Ascending aorta (tissue), 2 donors: ENCODE measurements at regions not wholly inside any gene's neighbourhood (a gene's known extent, or its start where the extent isn't known, plus 50 kb on each side); places are given as distances from the start of the nearest gene placed in this dataset.

ENCODE experiments used
- DNase-seq, 2 donors: peaks; one replicate each; pipeline ENCODE4 v3.0.0-alpha.2; 2019; ENCODE audit warnings: low spot score in 2 of 2
- H3K27ac ChIP-seq, 2 donors: fragments of 200-600 bp; sonication (generic); one replicate each; pipeline ENCODE4 v1.5.1; 2016 to 2017; ENCODE audit warnings: mild to moderate bottlenecking in 1 of 2
- H3K27me3 ChIP-seq: fragments of 200-600 bp; sonication (generic); one replicate; pipeline ENCODE4 v1.5.1; 2017
- H3K36me3 ChIP-seq, 2 donors: fragments of 200-600 bp; sonication (generic); one replicate each; pipeline ENCODE4 v1.5.1; 2016
- H3K4me1 ChIP-seq, 2 donors: fragments of 200-600 bp; sonication (generic); one replicate each; pipeline ENCODE4 v1.5.1; 2016 to 2017; ENCODE audit warnings: mild to moderate bottlenecking in 1 of 2
- H3K4me3 ChIP-seq, 2 donors: fragments of 200-600 bp; sonication (generic); one replicate each; pipeline ENCODE4 v1.5.1; 2016 to 2017; ENCODE audit warnings: mild to moderate bottlenecking in 1 of 2
- H3K9me3 ChIP-seq, 2 donors: fragments of 200-600 bp; sonication (generic); one replicate each; pipeline ENCODE4 v1.5.1; 2016
- CTCF ChIP-seq, 3 experiments: fragments of 200-600 bp in 2 of 3; fragments of 450-650 bp in 1 of 3; sonication (generic) in 2 of 3; IDR thresholded peaks; one replicate each; pipeline ENCODE4 v1.5.1; 2016 to 2019; ENCODE audit warnings: antibody characterized with exemption in 3 of 3, mild to moderate bottlenecking in 1 of 3, moderate library complexity in 1 of 3
- intact Hi-C: fragments of 100-400 bp; cut with DNase I; formaldehyde crosslinking; loops from one replicate; pipeline ENCODE4 v1.15.1; 2023

- Histone ChIP-seq H3K36me3 (no peaks in the 10 kb centered on the region), H3K4me3 (no peak overlapping the region), H3K4me1 (peaks cover 28 to 72% of the 10 kb centered on the region in 2 donors), H3K27ac (peak overlapping the region; percentile 95 to 98), H3K27me3 (no peaks in the 10 kb centered on the region), H3K9me3 (no peaks in the 10 kb centered on the region)
- peak; percentile 44 to 95 for DNase-seq
- TF ChIP-seq CTCF (IDR thresholded peaks at IDR 0.05), result no peak
- intact Hi-C loops, result loop anchor here (1.0 to 5.0 kb wide), 3 partner anchors 17 to 69 kb away; no protein-coding TSS in a partner anchor
These were observed 181.4 kb downstream of the JCAD start for GRCh38 chr10:29877793-29878491.

GRCh38 chr10:29876008-29876555, 183.3 kb downstream of the JCAD start:
- intact Hi-C loops, result loop anchor here (5.0 kb wide), 1 partner anchor 64 kb away; no protein-coding TSS in a partner anchor

GRCh38 chr10:29874606-29875269, 184.6 kb downstream of the JCAD start:
- Histone ChIP-seq H3K4me1 (peaks cover 16 to 46% of the 10 kb centered on the region in 2 donors), H3K36me3 (no peaks in the 10 kb centered on the region), H3K9me3 (no peaks in the 10 kb centered on the region), H3K4me3 (no peak overlapping the region), H3K27ac (peak overlapping the region; percentile 95 to 98), H3K27me3 (no peaks in the 10 kb centered on the region)
- no peak for TF ChIP-seq CTCF (IDR thresholded peaks at IDR 0.05)
- no peak for DNase-seq
- intact Hi-C loops, result loop anchor here (1.0 to 5.0 kb wide), 2 partner anchors 14 to 62 kb away; no protein-coding TSS in a partner anchor

More at GRCh38 chr10:29876008-29876555, 183.3 kb downstream of the JCAD start:
- Histone ChIP-seq H3K36me3 (no peaks in the 10 kb centered on the region), H3K27me3 (no peaks in the 10 kb centered on the region), H3K9me3 (no peaks in the 10 kb centered on the region), H3K4me1 (peaks cover 16 to 58% of the 10 kb centered on the region in 2 donors), H3K27ac (peak overlapping the region; percentile 95 to 98), H3K4me3 (no peak overlapping the region)
- no peak for TF ChIP-seq CTCF (IDR thresholded peaks at IDR 0.05)
- peak in 1 of 2 donors; percentile 78 for DNase-seq

GRCh38 chr10:29873941-29874484, 185.4 kb downstream of the JCAD start:
- Histone ChIP-seq H3K27me3 (no peaks in the 10 kb centered on the region), H3K27ac (peak overlapping the region; percentile 95 to 98), H3K9me3 (no peaks in the 10 kb centered on the region), H3K4me1 (peaks cover 16 to 39% of the 10 kb centered on the region in 2 donors), H3K36me3 (no peaks in the 10 kb centered on the region), H3K4me3 (no peak overlapping the region)
- TF ChIP-seq CTCF (IDR thresholded peaks at IDR 0.05), result no peak
- intact Hi-C loops, result no loop called here
- no peak for DNase-seq

- intact Hi-C loops, result no loop called here
- Histone ChIP-seq H3K36me3 (no peaks in the 10 kb centered on the region), H3K9me3 (no peaks in the 10 kb centered on the region), H3K27me3 (no peaks in the 10 kb centered on the region), H3K27ac (peak overlapping the region in 1 of 2 donors; percentile 11), H3K4me1 (peaks cover 3 to 11% of the 10 kb centered on the region in 2 donors), H3K4me3 (no peak overlapping the region)
- TF ChIP-seq CTCF (IDR thresholded peaks at IDR 0.05), result no peak
- no peak for DNase-seq
These were observed 188.8 kb downstream of the JCAD start for GRCh38 chr10:29870522-29871044.
